D721Med (cell line): ENCODE measurements at regions not wholly inside any gene's neighbourhood (a gene's known extent, or its start where the extent isn't known, plus 50 kb on each side); places are given as distances from the start of the nearest gene placed in this dataset.

ENCODE experiments used
- DNase-seq: peaks from one replicate; pipeline ENCODE4 v3.0.0; 2011; ENCODE audit warnings: low spot score; ENCODE audit not compliant: insufficient read length
- FAIRE-seq: peaks from 2 replicates; lab custom pipeline; 2011; peaks lifted over from hg19 to GRCh38; lab: Jason Lieb, UNC
- CTCF ChIP-seq: IDR thresholded peaks from 2 replicates; pipeline ENCODE4 v1.5.1; 2012; ENCODE audit warnings: mild to moderate bottlenecking, control low read depth; ENCODE audit not compliant: insufficient read depth; ENCODE audit errors: missing control alignments

- no peak for TF ChIP-seq CTCF
- FAIRE-seq (no peak), DNase-seq (no peak)
These were observed 202.1 kb upstream of the KITLG start for GRCh38 chr12:88782351-88782750.

GRCh38 chr12:88781909-88782308, 201.6 kb upstream of the KITLG start:
- no peak for FAIRE-seq
- no peak for TF ChIP-seq CTCF
- no peak for DNase-seq

- no peak for DNase-seq
- FAIRE-seq = no peak
- no peak for TF ChIP-seq CTCF
These were observed 197.8 kb upstream of the KITLG start for GRCh38 chr12:88778064-88778463.

- FAIRE-seq = no peak
- DNase-seq = no peak
These were observed 195.5 kb upstream of the KITLG start for GRCh38 chr12:88775742-88776151.

GRCh38 chr12:88767699-88768098, 187.4 kb upstream of the KITLG start:
- no peak for TF ChIP-seq CTCF
- DNase-seq (no peak), FAIRE-seq (no peak)

More at GRCh38 chr12:88775742-88776151, 195.5 kb upstream of the KITLG start:
- no peak for TF ChIP-seq CTCF

GRCh38 chr12:88764781-88765480, 184.7 kb upstream of the KITLG start:
- TF ChIP-seq CTCF = no peak
- no peak for DNase-seq
- FAIRE-seq = no peak

GRCh38 chr12:88763536-88764100, 183.3 kb upstream of the KITLG start:
- DNase-seq = no peak
- no peak for TF ChIP-seq CTCF
- no peak for FAIRE-seq
